D721Med (cell line): ENCODE measurements at regions not wholly inside any gene's neighbourhood (a gene's known extent, or its start where the extent isn't known, plus 50 kb on each side); places are given as distances from the start of the nearest gene placed in this dataset.

Source experiments
- DNase-seq: peaks from one replicate; pipeline ENCODE4 v3.0.0; 2011; ENCODE audit warnings: low spot score; ENCODE audit not compliant: insufficient read length
- FAIRE-seq: peaks from 2 replicates; lab custom pipeline; 2011; peaks lifted over from hg19 to GRCh38; lab: Jason Lieb, UNC
- CTCF ChIP-seq: IDR thresholded peaks from 2 replicates; pipeline ENCODE4 v1.5.1; 2012; ENCODE audit warnings: mild to moderate bottlenecking, control low read depth; ENCODE audit not compliant: insufficient read depth; ENCODE audit errors: missing control alignments

GRCh38 chr2:128812183-128812940, 493.7 kb upstream of the HS6ST1 start:
- no peak for TF ChIP-seq CTCF
- no peak for FAIRE-seq
- no peak for DNase-seq

- no peak for FAIRE-seq
- no peak for TF ChIP-seq CTCF
Measured at GRCh38 chr2:128813352-128814034, 494.8 kb upstream of the HS6ST1 start.

GRCh38 chr2:128815248-128815647, 496.6 kb upstream of the HS6ST1 start:
- TF ChIP-seq CTCF = no peak
- FAIRE-seq = no peak
- no peak for DNase-seq

More at GRCh38 chr2:128813352-128814034, 494.8 kb upstream of the HS6ST1 start:
- DNase-seq = no peak

GRCh38 chr2:128817171-128817570, 498.5 kb upstream of the HS6ST1 start:
- DNase-seq = no peak
- TF ChIP-seq CTCF = no peak
- no peak for FAIRE-seq

- DNase-seq = no peak
- no peak for FAIRE-seq
- TF ChIP-seq CTCF = no peak
Measured at GRCh38 chr2:128817813-128818212, 499.1 kb upstream of the HS6ST1 start.

- no peak for DNase-seq
- no peak for FAIRE-seq
- TF ChIP-seq CTCF = no peak
Measured at GRCh38 chr2:128818248-128818647, 499.6 kb upstream of the HS6ST1 start.
